Kidney tubule cell (primary cell): ENCODE measurements at regions not wholly inside any gene's neighbourhood (a gene's known extent, or its start where the extent isn't known, plus 50 kb on each side); places are given as distances from the start of the nearest gene placed in this dataset.

ENCODE experiments used
- DNase-seq: peaks from one replicate; pipeline ENCODE4 v3.0.0-alpha.2; 2018; ENCODE audit warnings: low spot score

GRCh38 chr20:58139849-58140786 lies 88.3 kb downstream of the ANKRD60 start:
- DNase-seq, result no peak

GRCh38 chr20:58138395-58138794 lies 90.1 kb downstream of the ANKRD60 start:
- no peak for DNase-seq

GRCh38 chr20:58137651-58138265 lies 90.7 kb downstream of the ANKRD60 start:
- DNase-seq, result no peak

GRCh38 chr20:58137236-58137635 lies 91.2 kb downstream of the ANKRD60 start:
- DNase-seq, result no peak

GRCh38 chr20:58136149-58136484 lies 92.3 kb downstream of the ANKRD60 start:
- DNase-seq, result no peak

- no peak for DNase-seq
Observed at GRCh38 chr20:58135441-58136148, 92.9 kb downstream of the ANKRD60 start.

GRCh38 chr20:58133020-58133808 lies 95.2 kb downstream of the ANKRD60 start:
- no peak for DNase-seq

GRCh38 chr20:58131551-58132142 lies 96.8 kb downstream of the ANKRD60 start:
- DNase-seq, result peak; percentile 42

- no peak for DNase-seq
Observed at GRCh38 chr20:58131151-58131550, 97.3 kb downstream of the ANKRD60 start.

- no peak for DNase-seq
Observed at GRCh38 chr20:58130581-58130980, 97.9 kb downstream of the ANKRD60 start.

GRCh38 chr20:58130156-58130555 lies 98.3 kb downstream of the ANKRD60 start:
- no peak for DNase-seq

- no peak for DNase-seq
Observed at GRCh38 chr20:58129721-58130151, 98.7 kb downstream of the ANKRD60 start.

GRCh38 chr20:58128635-58129625 lies 99.5 kb downstream of the ANKRD60 start:
- DNase-seq, result no peak

- peak; percentile 88 for DNase-seq
Observed at GRCh38 chr20:58127701-58128111, 100.7 kb downstream of the ANKRD60 start.

GRCh38 chr20:58125726-58126125 lies 102.7 kb downstream of the ANKRD60 start:
- no peak for DNase-seq

- DNase-seq, result peak; percentile 74
Observed at GRCh38 chr20:58117944-58118343, 110.5 kb downstream of the ANKRD60 start.

- no peak for DNase-seq
Observed at GRCh38 chr20:58116505-58116904, 111.9 kb downstream of the ANKRD60 start.

- no peak for DNase-seq
Observed at GRCh38 chr20:58113716-58114115, 114.7 kb downstream of the ANKRD60 start.

GRCh38 chr20:58112017-58112781 lies 116.3 kb downstream of the ANKRD60 start:
- peak; percentile 51 for DNase-seq
